HG03064 (cell line): ENCODE measurements at regions not wholly inside any gene's neighbourhood (a gene's known extent, or its start where the extent isn't known, plus 50 kb on each side); places are given as distances from the start of the nearest gene placed in this dataset.

Experiments
- ATAC-seq: cut with Tn5 transposase; IDR thresholded peaks from one replicate; pipeline ENCODE4 v1.9.1; 2021; ENCODE audit warnings: low read depth; ENCODE audit not compliant: unreplicated experiment

DNA sequence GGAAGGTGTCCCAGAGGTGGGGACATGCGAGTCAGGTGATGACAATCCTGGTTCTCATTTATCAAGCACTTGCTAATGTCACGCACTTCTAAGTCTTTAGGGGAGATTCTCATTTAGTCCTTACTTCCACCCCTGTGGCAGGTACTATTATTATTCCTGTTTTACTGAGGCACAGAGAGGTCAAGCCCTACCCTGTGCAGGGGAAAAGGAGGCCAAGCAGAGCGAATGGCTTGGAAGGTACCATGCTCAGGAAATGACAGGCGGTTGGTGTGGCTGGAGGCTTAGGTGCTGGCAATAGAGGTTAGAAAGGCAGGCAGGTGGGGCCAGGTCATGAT lies 268.9 kb downstream of the UACA start:
- ATAC-seq = no peak

DNA sequence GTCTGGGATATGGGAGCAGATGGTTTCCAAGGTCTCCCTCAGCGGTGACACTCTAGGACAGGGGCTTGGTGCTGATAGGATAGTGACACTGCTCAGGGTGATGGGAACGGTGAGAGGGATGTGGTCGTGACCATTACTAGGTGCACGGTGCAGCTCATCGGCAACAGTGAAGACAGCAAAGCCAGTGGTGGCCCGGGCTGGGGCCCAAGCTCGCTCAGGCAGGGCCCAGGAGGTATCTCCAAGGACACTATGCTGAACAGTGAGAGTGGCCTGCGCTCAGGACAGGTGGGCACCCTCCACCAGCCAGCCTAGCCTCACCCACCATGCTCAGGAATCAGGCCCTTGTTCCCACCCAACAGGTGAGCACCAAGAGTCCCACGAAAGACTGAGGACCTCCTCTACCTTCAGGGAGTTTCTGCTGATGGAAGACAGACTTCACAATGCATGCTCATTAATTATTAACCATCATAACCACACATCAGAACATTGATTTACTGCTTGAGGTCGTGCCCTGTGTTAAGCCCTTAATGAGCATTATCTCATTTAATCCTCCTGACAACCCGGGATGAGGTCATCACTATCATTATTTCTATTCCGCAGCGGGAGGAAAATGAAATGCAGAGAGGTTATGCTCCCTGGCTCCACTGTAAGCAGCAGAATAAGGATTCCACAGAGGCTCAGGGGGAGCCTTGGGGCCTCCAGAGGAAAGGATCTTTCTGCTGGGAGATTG lies 269.4 kb downstream of the UACA start:
- no peak for ATAC-seq

DNA sequence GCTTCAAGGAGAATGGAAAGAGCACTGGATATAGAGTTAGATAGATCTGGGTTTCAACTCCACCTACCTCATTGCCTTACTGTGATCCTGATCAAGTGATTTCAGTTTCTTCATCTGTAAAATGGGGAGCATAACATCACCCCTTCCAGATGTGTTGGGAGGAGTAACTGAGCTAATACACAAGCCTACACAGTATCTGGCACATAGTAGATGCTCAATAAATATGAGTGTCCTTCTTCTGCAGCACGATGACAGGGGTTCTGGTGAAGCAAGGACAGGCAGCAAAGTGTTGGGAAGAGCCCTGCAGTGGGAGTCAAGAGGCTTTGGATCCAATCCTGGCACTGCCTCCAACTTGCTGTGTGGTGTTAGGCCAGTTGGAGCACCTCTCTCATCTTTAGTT lies 270.0 kb downstream of the UACA start:
- ATAC-seq = no peak

DNA sequence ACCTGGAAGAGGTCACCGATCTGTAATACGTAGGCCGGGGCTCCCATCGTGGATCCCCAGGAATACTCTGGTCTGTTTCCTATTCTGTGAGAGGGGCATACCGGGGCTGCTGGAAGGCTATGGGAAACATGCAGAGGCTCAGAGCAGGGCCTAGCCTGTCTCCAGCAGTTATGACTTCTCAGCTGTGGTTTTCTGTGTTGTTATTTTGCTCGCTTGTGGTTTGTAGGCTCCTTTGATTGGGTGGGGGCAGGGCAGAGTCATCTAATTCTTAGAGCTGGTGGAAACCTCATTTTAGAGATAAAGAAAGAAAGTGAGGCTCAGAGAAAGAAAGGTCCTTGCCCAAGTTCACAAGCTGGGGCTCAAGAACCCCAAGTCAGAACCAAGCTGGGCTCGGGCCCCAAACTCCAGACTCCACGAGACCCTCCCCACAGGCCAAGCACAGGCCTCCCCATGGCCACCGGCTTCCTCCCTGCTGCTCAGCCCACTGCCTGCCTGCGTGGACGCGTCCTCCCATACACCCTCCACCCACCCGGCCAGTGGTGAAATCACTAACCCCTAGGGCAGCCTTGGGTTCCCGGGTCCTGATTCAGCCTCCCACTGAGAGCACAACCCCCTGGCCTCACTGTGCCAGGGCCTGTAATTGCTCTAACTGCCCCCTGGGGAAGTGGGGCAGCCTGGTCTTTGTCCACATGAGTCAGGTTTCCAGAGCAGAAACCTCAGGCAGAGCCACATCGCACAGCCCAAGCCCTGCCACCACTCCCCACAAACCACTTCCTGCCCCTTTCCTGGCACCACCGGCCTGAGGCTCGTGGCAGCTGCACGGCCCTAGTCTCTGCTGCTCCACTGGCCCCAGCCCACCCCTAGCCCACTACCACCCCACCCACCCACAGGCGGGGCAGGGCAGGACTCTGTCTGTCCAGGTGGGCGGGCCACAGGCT lies 270.8 kb downstream of the UACA start:
- peak; percentile 42 for ATAC-seq

DNA sequence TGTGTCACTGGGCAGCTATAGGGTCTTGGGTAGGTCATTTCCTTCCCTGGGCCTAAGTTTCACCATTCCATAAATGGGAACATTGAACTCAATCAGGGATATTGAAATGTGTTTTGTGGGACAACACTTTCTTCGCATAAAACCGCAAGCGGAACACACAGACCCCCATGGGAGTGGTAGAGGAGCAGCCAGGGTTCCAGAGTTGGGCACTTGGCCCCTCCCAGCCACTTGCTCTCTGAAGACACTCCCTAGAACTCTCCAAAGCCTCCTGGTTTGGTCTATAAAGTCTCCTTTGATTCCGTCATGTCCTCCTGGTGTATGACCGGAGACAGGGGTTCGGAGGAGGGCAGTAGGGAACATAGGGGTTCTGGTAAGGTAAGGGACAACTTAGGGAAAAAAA lies 271.7 kb downstream of the UACA start:
- ATAC-seq = no peak

DNA sequence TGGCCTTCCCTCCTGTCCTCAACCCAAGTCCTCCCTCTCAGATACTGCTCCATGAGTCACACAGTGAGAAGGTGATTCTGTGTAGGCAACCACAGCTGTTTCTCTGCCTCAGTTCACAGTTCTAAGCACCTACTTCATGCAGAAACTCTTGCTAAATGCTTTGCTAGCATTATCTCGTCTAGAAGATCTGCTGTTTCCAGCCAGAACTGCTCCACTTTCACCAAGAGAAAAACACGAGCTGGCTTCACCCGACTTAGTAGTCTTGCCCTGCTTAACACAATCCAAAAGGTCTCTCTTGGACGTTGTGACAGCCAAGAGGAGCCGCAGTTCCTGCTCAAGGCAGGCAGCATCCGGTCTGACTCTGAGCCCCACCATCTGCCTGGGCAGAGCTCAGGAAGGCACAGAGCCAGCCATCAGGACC lies 272.1 kb downstream of the UACA start:
- ATAC-seq = no peak

DNA sequence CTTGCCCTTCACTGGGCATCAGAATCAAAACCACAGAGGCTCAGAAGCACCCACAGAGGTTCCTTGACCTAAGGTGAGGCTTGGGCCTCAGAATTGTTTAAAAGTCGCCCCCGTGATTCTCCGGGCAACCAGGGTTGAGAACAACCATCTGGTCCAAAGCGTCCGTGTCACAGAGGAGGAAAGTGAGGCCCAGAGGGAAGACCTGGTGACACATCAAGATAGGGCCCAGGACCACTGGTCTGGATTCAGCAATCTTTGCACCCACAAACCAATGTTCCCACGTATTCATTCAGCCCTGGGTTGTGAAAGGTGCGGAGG lies 272.6 kb downstream of the UACA start:
- ATAC-seq = no peak

DNA sequence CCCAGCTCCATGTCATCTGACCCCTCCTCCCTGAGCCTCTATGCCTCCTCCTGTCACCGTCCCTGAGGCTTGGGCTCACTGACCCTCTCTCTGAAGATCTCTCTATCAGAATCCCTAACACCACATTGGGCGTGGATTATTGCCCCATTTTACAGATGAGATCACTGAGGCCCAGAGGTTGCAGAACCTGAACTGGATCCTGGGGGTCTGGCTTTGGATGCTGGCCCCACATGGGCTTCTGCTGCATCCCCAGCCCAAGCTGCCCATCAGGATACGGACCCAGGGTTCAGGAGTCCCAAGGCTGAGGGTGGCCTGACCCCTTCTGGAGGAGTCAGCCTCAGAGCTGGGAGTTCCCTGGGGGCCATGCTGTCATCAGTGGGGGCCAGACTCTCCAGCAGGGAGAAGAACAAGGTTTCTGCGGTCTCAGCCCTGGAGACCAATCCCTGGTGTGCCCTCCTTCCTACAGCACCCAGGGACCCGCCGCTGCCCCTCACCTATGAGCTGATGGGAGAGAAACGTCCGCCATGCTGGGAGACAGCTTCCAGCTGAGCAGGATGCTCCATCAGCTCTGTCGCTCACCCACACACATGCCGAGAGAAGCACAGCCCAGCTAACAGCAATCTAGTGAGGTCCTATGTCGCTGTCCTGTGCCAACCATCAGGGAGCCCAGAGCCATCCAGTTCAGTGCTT lies 273.1 kb downstream of the UACA start:
- ATAC-seq = no peak

DNA sequence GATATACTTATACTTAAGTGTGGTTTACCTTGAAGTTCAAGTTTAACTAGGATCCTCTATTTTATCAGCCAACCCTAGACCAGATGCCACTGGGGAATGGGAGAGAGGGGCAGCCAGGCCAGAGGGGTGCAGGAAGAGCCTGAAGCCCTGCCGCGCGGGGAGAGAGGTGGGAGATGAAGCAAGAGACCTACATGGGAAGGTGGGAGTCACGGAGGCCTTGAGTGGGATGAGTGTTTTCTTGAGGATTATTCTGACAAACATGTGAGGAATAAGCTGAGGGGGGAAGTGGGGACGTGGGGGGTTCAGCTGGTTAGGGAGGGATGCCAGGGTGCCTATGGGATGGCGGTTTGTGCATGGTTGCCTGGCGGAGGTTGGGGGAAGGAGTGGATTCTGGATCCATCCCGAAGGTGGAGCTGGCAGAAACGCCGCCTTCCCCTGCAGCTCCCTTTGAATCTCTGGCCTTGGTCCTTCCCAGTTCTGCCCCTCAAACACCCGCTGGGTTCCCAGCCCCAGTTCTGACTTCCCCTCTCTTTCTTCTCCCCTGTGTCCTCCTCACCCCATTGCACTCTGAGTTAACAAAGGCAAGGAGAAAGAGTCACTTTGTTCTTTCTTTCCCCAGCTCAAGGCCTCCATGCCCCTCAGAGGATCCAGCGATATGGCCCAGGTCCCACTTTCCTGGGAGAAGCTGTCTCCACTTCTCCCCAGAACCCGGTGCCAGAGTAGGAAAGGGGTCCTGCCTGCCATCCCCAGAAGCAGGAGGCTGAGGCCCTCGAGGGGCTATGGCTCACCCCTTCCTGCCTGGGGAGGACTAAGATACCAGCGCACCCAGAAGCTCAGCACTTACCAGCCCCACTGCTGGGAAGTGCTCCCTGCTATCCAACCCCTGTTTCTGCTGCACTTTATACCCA lies 274.2 kb downstream of the UACA start:
- no peak for ATAC-seq

DNA sequence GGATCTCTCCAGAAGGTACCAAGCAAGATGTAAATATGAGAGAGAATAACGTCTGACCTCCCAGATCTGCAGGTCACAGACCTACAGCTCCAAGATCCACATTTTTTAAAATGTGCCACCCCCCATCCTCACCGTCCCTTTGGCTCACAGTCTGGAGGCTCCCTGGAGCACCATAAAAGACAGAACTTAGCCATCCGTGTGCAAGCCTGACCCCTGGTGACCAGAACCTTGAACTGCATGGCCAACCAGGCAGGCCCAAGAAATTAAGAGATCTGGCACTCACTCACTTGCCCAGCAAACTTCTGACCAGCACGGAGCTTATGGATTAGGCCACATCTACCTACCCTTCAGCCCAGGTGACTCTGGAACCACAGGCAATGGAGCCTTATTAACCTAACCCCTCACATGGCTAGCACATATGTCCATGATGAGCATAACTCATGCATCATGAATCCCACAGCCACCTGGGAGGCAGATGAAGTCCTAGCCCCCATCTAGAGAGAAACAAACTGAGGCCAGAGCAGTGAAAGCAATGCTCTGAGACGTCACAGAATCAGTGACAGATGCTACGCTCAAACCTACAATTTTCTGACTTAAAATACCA lies 275.3 kb downstream of the UACA start:
- no peak for ATAC-seq

DNA sequence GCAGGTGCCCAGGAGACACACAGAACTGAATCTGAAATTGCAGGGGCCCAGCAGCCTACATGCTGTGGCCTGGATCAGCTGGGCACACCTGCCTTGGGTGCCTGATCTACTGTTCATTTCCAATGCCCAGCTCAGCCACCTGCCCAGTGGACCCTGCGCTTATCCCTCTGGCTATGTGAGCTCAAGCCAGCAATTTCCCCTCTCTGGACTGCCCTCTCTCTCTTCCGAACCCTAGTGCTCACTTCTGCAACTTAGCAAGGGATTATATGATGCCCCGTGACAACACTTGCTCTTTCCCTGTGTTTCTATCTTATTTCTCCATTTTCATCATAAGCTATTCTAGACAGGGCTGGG lies 276.0 kb downstream of the UACA start:
- ATAC-seq = no peak

DNA sequence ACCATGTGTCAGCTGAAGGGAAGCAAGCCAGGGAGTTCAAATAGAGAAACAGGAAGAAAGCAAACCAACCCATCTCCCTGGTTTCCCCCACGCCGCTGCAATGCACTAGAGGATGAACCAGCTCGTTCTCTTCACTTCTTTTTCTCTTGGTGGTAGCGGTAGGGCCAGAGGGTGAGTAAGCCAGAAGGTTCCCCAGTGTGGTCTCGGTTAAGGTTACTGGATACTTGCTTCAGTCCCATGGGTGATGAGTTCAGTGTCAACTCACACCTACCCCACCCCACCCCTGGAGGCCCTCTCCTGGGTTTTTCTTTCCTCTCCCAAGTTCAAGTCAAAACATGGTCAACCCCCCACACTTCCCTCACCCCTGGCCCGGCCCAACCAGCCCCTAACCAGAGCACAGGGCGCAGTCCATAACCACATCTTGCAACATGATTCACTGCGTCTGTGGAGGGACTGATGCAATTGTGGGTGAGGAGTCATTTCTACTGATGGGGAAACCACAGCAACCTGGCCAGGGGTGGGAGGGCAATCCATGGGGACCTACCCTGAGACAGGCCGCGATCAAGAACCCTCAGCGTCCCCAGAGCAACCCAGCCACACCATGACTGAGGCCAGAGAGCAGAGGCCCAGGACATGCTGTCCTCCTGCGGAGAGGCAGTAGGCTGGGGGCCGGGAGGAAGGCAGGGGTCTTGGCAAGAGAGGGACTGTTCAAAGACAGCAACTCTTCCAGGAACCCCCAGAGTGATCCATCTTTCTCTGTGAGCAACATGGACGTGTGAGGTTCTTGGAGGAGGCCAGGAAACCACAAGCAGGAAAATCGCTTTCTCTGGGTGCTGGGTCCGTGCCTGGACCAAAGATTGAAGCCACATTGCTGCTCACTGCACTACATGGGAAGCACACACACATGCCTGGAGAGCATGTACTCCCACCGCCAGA lies 276.6 kb downstream of the UACA start:
- peak; percentile 56 for ATAC-seq

DNA sequence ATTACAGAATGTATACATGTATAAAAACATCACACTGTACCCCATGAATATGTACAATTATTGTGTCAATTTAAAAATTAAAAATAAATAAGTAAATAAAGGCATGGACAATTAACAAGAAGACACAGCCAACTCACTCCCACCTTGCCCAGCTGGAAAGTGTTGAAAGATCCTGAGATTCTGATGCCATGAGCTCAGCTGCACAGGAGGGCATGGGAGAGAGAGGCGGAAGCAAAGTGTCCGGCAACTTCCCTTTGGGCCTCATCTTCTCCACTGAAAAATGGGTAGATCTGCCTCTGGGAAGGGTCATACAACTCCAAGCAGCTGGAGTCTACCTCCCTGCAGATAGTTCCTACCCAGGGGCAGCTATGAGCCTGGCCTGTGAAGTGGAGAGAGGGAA lies 277.3 kb downstream of the UACA start:
- ATAC-seq = no peak

DNA sequence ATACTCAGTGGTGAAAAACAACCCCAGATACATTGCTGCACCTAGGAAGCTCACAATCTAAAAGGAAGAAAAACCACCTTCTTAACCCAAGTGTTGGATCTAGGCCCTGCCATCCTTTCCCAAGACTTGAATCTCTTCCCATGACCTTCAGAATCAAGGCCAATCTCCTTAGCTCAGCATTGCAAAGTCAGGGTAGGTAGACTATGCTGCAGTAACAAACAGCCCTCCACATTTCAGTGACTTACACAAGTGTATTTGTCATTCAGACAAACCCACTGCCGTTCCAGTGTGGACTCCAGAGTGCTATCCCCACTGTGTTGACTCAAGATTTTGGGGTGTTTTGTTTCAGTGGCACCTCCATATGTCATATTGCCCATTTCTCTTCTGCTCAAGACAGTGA lies 278.4 kb downstream of the UACA start:
- ATAC-seq = no peak

DNA sequence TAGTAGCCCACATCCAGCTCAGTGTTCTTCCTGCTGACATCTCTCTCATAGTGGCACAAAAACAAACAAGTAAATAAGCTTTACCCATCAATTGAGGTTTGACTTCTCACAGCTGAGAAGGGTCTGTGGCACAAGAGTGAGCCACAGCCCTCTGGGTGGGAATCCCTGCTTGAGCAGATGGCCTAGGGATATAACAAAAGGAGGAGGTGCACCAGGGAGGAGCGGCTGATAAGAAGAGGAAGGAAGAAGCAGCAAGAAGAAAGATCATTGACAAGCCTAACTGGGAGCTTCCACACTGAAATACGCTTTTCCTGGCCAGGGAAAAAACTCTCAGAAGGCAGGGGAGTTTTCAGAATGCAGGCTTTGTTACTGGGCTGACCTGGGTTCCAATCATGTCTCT lies 279.8 kb downstream of the UACA start:
- ATAC-seq = no peak

DNA sequence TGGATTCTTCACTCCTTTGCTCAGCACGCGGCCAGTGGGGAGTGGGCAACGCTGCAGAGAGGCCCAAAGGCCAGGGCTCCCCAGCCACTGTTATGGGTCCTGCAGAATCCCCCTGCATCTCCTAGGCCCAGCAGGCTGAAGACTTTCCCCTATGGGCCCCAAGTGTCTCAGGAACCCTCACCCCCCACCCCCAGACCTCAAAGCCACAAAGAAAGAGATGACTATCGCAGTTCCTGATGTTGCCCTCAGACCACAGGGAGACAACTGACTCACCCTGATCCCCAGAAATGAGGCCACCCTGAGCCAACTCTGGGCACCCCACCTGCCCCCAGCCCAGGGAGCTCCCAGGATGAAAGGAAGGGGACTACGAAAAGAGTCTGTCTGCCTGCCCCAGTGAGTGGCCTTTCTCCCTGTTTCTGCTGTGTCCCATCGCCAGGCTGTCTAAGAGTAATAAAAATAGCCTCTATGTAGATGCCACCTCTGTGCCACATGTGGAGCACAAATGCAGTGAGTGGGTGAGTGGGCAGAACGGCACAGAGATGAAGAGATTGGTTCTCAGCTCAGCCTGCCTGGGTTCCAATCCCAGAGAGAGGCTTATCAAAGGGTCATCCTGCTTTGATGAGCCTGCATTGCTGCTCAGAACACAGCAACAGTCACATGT lies 283.0 kb downstream of the UACA start:
- no peak for ATAC-seq

DNA sequence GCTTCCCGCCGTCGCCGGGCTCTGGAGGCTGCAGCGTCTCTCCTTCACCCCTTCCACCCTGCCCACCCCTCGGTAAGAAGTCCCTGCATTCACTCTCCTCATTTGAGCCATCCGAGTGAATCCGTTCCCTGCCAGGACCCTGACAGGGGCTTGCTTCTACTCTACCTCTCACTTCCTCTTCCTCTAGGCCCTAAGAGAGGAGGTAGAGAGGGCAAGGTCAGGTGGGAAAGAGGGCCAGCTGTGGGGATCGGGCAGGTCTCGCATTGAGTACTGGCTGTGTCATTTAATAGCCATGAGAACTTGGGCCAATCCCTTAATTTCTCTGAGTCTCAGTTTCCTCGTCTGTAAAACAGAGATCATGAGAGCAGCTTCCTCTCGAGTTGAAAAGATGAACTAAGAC lies 283.6 kb downstream of the UACA start:
- ATAC-seq = no peak

DNA sequence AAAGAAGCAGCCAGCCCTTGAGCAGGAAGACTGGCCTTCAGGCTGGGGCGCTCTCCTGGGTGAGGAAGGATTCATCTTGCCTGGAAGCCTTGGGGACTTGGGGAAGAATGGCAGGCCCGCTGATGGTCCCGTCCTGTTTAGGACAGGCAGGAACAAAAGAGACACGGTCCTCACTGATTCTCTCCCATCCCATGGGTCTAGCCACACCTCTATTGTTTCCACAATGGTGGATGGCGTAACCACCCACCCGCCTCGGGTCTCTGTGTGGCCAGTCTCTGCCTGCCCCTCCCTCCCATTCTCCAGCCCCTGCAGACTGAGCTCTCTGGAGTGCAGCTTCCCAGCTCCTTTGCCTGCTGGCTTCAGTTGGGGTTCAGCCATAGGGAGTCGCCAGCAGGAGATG lies 284.3 kb downstream of the UACA start:
- ATAC-seq = no peak
